Fibroblast of pulmonary artery (primary cell): ENCODE measurements at regions not wholly inside any gene's neighbourhood (a gene's known extent, or its start where the extent isn't known, plus 50 kb on each side); places are given as distances from the start of the nearest gene placed in this dataset.

Experiments
- DNase-seq: peaks from one replicate; pipeline ENCODE4 v3.0.0-alpha.2; 2010; ENCODE audit warnings: low read depth
- H3K4me3 ChIP-seq: replicated peaks from 2 replicates; pipeline ENCODE4 v1.5.1; 2011; ENCODE audit warnings: low read depth, mild to moderate bottlenecking, control low read depth, low read length, moderate library complexity
- TF ChIP-seq, protein P1 (sequence below): IDR thresholded peaks from 2 replicates; pipeline ENCODE4 v1.5.1; 2011; ENCODE audit warnings: mild to moderate bottlenecking, control low read depth, low read length, inconsistent platforms; ENCODE audit errors: missing control alignments

- no peak overlapping the region for H3K4me3 ChIP-seq
- peak; percentile 76 for DNase-seq
- TF ChIP-seq, protein P1, sequence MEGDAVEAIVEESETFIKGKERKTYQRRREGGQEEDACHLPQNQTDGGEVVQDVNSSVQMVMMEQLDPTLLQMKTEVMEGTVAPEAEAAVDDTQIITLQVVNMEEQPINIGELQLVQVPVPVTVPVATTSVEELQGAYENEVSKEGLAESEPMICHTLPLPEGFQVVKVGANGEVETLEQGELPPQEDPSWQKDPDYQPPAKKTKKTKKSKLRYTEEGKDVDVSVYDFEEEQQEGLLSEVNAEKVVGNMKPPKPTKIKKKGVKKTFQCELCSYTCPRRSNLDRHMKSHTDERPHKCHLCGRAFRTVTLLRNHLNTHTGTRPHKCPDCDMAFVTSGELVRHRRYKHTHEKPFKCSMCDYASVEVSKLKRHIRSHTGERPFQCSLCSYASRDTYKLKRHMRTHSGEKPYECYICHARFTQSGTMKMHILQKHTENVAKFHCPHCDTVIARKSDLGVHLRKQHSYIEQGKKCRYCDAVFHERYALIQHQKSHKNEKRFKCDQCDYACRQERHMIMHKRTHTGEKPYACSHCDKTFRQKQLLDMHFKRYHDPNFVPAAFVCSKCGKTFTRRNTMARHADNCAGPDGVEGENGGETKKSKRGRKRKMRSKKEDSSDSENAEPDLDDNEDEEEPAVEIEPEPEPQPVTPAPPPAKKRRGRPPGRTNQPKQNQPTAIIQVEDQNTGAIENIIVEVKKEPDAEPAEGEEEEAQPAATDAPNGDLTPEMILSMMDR = no peak
These were observed 53.3 kb upstream of the PRDM11 start for GRCh38 chr11:45092901-45093760.

DNA sequence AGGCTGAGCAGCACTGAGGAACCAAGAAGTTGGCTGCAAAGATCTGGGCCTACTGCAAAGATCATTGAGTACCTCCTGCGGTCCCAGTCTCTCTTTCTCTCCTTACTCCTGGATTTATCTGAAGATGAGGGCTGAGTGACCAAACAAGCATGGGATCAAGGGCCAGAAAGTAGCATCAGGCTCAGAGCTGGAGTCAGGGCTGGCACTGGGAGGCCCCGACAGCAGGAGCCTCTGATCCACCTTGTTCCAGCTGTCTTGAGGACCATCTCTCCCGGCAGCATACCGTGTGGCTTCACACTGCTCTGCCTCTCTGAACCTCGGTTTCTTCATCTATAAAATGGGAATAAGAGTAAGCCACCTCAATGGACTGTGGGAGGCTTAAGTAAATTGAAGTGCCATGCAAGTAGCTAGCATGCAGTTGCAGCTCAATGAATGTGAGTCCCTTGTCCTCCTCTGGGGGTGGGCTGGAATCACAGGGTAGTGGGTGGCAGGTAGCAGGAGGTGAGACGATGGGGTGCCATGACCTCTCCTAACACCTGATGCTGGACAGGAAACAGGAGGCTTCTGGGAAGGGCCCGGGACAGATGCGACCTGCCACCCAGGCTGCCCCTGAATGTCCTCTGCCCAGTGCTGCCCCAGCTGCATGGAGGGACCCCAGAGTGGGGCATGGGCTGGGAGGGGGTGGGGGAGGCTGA, 52.5 kb upstream of the PRDM11 start:
- DNase-seq = no peak
- no peak overlapping the region for H3K4me3 ChIP-seq
- TF ChIP-seq, protein P1 = no peak

DNA sequence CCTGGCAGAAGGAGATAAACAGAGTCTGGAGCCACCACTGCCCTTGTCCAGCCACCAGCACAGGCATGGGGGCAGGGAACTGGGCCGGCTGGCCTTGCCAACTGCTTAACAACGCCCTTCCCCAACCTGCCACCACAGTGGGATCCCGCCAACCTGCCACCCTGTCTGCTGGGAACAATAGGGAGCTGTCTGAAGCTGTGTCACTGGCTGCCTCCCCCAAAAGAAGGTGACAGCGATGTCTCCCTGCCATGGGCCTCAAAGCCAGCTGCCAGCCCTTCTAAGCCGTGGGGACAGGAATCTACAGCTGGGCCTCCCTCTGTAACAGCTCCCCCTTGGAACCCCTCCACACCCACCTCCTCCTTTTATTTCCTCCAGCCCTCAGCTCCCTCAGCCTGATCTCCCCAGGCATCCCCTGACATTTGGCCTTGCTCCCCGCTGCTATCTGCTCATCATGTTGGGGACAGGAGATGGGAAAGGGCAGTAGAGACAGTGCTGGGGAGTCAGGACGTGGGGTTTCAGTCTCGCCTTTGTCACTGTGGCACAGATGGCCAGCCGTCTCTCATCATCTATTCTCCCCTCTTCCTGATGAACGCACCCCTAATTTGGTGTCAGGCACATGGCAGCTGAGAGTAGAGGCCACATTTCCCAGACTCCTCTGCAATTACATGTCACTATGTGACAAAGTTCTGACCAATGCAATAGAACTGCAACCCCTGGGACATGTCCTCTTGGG, 51.3 kb upstream of the PRDM11 start:
- H3K4me3 ChIP-seq = no peak overlapping the region
- TF ChIP-seq, protein P1 = no peak
- no peak for DNase-seq

DNA sequence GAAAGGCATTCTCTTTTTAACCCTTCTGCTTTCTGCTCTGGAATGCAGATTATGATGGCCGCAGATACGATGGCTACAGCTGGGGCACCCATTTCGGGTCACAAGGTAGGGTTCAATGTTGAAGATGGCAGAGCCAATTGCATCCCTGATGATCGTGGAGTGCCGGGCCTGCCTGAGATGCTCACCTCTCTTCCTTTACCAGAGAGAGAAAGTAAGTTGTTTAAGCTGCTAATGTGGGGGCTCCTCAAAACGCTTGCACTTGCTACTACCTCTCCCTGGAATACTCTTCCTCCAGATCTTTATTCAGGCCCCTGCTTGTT, 50.8 kb upstream of the PRDM11 start:
- TF ChIP-seq, protein P1 = no peak
- H3K4me3 ChIP-seq = no peak overlapping the region
- DNase-seq = no peak

DNA sequence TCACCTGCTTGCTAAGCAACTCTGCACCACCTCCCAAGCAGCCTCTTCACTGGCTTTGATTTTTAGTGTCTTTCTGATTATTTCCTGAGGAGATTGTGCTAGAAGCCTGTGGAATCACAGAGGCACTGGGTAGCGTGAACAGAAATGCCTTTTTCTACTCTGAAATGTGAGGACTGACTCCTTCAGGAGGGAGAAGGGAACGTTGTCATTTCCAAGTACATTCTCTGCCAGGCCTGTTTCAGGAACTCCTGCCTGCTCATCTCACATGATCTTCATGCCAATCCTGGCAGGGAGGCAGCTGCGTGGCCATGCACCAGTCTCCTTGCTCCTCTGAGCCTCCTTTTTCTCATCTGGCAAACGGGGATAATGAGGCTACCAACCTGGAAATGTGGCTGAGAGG, 49.8 kb upstream of the PRDM11 start:
- no peak overlapping the region for H3K4me3 ChIP-seq
- no peak for DNase-seq
- TF ChIP-seq, protein P1 = no peak
